Endodermal cell (in vitro differentiated cells): ENCODE measurements at regions not wholly inside any gene's neighbourhood (a gene's known extent, or its start where the extent isn't known, plus 50 kb on each side); places are given as distances from the start of the nearest gene placed in this dataset.

Experiments
- DNase-seq: peaks from one replicate; pipeline ENCODE4 v3.0.0-alpha.2; 2017
- H3K27ac ChIP-seq: 2 replicates; pipeline ENCODE4 v1.5.1; 2013; ENCODE audit warnings: mild to moderate bottlenecking, low read depth, low read length, moderate library complexity
- H3K27me3 ChIP-seq: 2 replicates; pipeline ENCODE4 v1.6.1; 2013; ENCODE audit warnings: mild to moderate bottlenecking, low read length, moderate library complexity; ENCODE audit not compliant: insufficient read depth, control insufficient read depth, poor library complexity, severe bottlenecking
- H3K36me3 ChIP-seq: 2 replicates; pipeline ENCODE4 v1.7.0; 2013; ENCODE audit warnings: mild to moderate bottlenecking, low read length, moderate library complexity; ENCODE audit not compliant: control insufficient read depth, insufficient read depth
- H3K4me1 ChIP-seq: one replicate; pipeline ENCODE4 v1.7.0; 2013; ENCODE audit warnings: low read length; ENCODE audit not compliant: control insufficient read depth, insufficient read depth
- H3K4me3 ChIP-seq: 2 replicates; pipeline ENCODE4 v1.5.1; 2013; ENCODE audit warnings: mild to moderate bottlenecking, low read length, moderate library complexity
- H3K9ac ChIP-seq: 2 replicates; pipeline ENCODE4 v1.6.1; 2013; ENCODE audit warnings: mild to moderate bottlenecking, low read length, moderate library complexity; ENCODE audit not compliant: poor library complexity, severe bottlenecking; ENCODE audit errors: extremely low read depth
- H3K9me3 ChIP-seq: 2 replicates; pipeline ENCODE4 v1.6.1; 2013; ENCODE audit warnings: mild to moderate bottlenecking, low read length, moderate library complexity; ENCODE audit not compliant: control insufficient read depth
- H3K27ac Mint-ChIP-seq: 2 replicates; pipeline ENCODE4 v1.8.0; 2020; ENCODE audit warnings: mixed read lengths
- H3K27me3 Mint-ChIP-seq: 2 replicates; pipeline ENCODE4 v1.8.0; 2021; ENCODE audit warnings: mild to moderate bottlenecking, mixed read lengths; ENCODE audit not compliant: insufficient read depth
- H3K36me3 Mint-ChIP-seq: 2 replicates; pipeline ENCODE4 v1.8.0; 2020; ENCODE audit warnings: low read depth, mixed read lengths
- H3K4me1 Mint-ChIP-seq: 2 replicates; pipeline ENCODE4 v1.8.0; 2020; ENCODE audit warnings: mixed read lengths
- H3K4me3 Mint-ChIP-seq: 2 replicates; pipeline ENCODE4 v1.8.0; 2020; ENCODE audit warnings: mild to moderate bottlenecking, moderate library complexity, mixed read lengths
- H3K9me3 Mint-ChIP-seq: 2 replicates; pipeline ENCODE4 v1.8.0; 2020; ENCODE audit warnings: mild to moderate bottlenecking, mixed read lengths
- CTCF ChIP-seq: fragments of 200-600 bp; sonication (generic); conservative IDR thresholded peaks from 2 replicates; pipeline ENCODE4 v1.5.0; 2021; ENCODE audit warnings: antibody characterized with exemption, mild to moderate bottlenecking
- whole genome bisulfite sequencing, 2 experiments: methylation state at CpG; one replicate each; pipeline versions ENCODE4 v1.1.5 to v1.1.7; 2013; ENCODE audit warnings: missing lambda C conversion rate in 2 of 2, mixed read lengths in 1 of 2; ENCODE audit not compliant: insufficient coverage in 1 of 2, insufficient read length in 1 of 2; 5-methylcytosine and 5-hydroxymethylcytosine counted together

- H3K36me3 ChIP-seq: no peaks in the 10 kb centered on the region
- TF ChIP-seq CTCF: no peak
- no peak overlapping the region for H3K27ac Mint-ChIP-seq
- no peak for DNase-seq
- H3K9ac ChIP-seq: no peak overlapping the region
- peaks cover 13% of the 10 kb centered on the region for H3K4me1 Mint-ChIP-seq
- H3K27me3 Mint-ChIP-seq: no peaks in the 10 kb centered on the region
- no peaks in the 10 kb centered on the region for H3K9me3 ChIP-seq
- H3K9me3 Mint-ChIP-seq: no peaks in the 10 kb centered on the region
- H3K27ac ChIP-seq: no peak overlapping the region
- H3K27me3 ChIP-seq: no peaks in the 10 kb centered on the region
- H3K4me3 ChIP-seq: no peak overlapping the region
- no peaks in the 10 kb centered on the region for H3K4me1 ChIP-seq
- H3K36me3 Mint-ChIP-seq: no peaks in the 10 kb centered on the region
- no peak overlapping the region for H3K4me3 Mint-ChIP-seq
- 86 to 87% methylated on average over 8 to 10 of the region's 10 CpGs for WGBS, 2 experiments
Observed at GRCh38 chr15:95669146-95669922, 661.2 kb upstream of the NR2F2 start.

- no peaks in the 10 kb centered on the region for H3K9me3 ChIP-seq
- no peaks in the 10 kb centered on the region for H3K4me1 ChIP-seq
- H3K27me3 Mint-ChIP-seq: no peaks in the 10 kb centered on the region
- no peaks in the 10 kb centered on the region for H3K9me3 Mint-ChIP-seq
- no peaks in the 10 kb centered on the region for H3K4me1 Mint-ChIP-seq
- H3K4me3 Mint-ChIP-seq: no peak overlapping the region
- DNase-seq: no peak
- H3K27me3 ChIP-seq: no peaks in the 10 kb centered on the region
- H3K27ac ChIP-seq: no peak overlapping the region
- H3K4me3 ChIP-seq: no peak overlapping the region
- H3K9ac ChIP-seq: no peak overlapping the region
- H3K27ac Mint-ChIP-seq: no peak overlapping the region
- no peak for TF ChIP-seq CTCF
- H3K36me3 Mint-ChIP-seq: no peaks in the 10 kb centered on the region
- 90 to 91% methylated on average over 2 to 4 of the region's 4 CpGs for WGBS, 2 experiments
- no peaks in the 10 kb centered on the region for H3K36me3 ChIP-seq
Observed at GRCh38 chr15:95674031-95674430, 656.5 kb upstream of the NR2F2 start.

- TF ChIP-seq CTCF: no peak
- DNase-seq: no peak
- H3K9me3 Mint-ChIP-seq: no peaks in the 10 kb centered on the region
- H3K27me3 Mint-ChIP-seq: no peaks in the 10 kb centered on the region
- H3K27ac ChIP-seq: no peak overlapping the region
- H3K36me3 Mint-ChIP-seq: no peaks in the 10 kb centered on the region
- 90 to 100% methylated on average over 3 of the region's 3 CpGs for WGBS, 2 experiments
- no peak overlapping the region for H3K4me3 Mint-ChIP-seq
- H3K4me3 ChIP-seq: no peak overlapping the region
- no peaks in the 10 kb centered on the region for H3K27me3 ChIP-seq
- no peaks in the 10 kb centered on the region for H3K9me3 ChIP-seq
- H3K27ac Mint-ChIP-seq: no peak overlapping the region
- H3K9ac ChIP-seq: no peak overlapping the region
- no peaks in the 10 kb centered on the region for H3K4me1 Mint-ChIP-seq
- no peaks in the 10 kb centered on the region for H3K36me3 ChIP-seq
- no peaks in the 10 kb centered on the region for H3K4me1 ChIP-seq
Observed at GRCh38 chr15:95676500-95676899, 654.0 kb upstream of the NR2F2 start.
